Mucosa of descending colon (tissue), 3 donors: ENCODE measurements at regions not wholly inside any gene's neighbourhood (a gene's known extent, or its start where the extent isn't known, plus 50 kb on each side); places are given as distances from the start of the nearest gene placed in this dataset.

ENCODE experiments used
- ATAC-seq: fragments of 200-7000 bp; cut with Tn5 transposase; one replicate; pipeline ENCODE4 v1.9.1; 2020; ENCODE audit warnings: mild to moderate bottlenecking, moderate library complexity
- DNase-seq, 3 donors: peaks; one replicate each; pipeline ENCODE4 v3.0.0-alpha.2; 2020
- H3K36me3 ChIP-seq: fragments of 200-600 bp; one replicate; pipeline ENCODE4 v1.8.0; 2021; ENCODE audit warnings: low read depth, mild to moderate bottlenecking
- H3K4me1 ChIP-seq: fragments of 200-600 bp; one replicate; pipeline ENCODE4 v1.8.0; 2021; ENCODE audit warnings: low read depth, mild to moderate bottlenecking
- H3K4me3 ChIP-seq: fragments of 200-600 bp; one replicate; pipeline ENCODE4 v1.8.0; 2021; ENCODE audit warnings: mild to moderate bottlenecking
- H3K9me3 ChIP-seq: fragments of 200-600 bp; one replicate; pipeline ENCODE4 v1.8.0; 2021; ENCODE audit warnings: mild to moderate bottlenecking
- intact Hi-C, 2 donors: fragments of 100-400 bp; cut with DNase I in 1 of 2; cut with micrococcal nuclease in 1 of 2; formaldehyde crosslinking; loops; one replicate each; pipeline versions ENCODE4 v1.11.0 to v1.11.1; 2022; cut with DNase I, micrococcal nuclease
- TF ChIP-seq, protein P1 (sequence below): fragments of 200-600 bp; IDR thresholded peaks from one replicate; pipeline ENCODE4 v1.8.0; 2022; ENCODE audit warnings: antibody characterized with exemption, mild to moderate bottlenecking
- donor health status: DM: no; HTN: no; CAD: no; lungs with moderate emphysema.
- donor health status: DM: no; HTN: no; CAD: no.
- donor health status: DM: no; HTN: yes; CAD: no.

DNA sequence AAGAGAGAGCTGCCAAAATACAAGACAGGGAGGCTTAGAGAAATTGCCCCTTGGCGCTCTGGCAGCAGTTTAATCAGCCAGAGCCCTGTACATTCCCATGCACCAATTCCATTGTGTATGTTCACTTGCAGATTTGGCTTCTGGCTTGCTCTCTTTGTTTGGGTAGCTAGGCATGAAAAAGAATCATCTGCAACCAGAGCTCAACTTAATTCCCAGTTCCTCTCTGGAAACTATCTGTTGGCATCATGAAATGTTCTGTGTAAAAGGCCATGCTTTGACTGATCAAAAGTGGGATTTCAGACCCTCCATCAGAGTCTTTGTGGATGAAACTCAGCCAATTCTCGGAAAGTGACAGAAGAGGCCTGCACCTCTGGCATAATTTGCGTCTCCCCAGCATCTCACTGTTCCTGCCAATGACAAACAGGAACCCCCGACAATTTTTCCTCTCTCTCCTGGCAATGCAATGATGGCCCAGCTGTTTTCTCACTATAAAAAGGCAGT is 53.8 kb upstream of the RAD23B start:
- DNase-seq (no peak), ATAC-seq (no peak)
- H3K4me1 ChIP-seq, result no peaks in the 10 kb centered on the region
- intact Hi-C loops, result no loop called here
- TF ChIP-seq, protein P1, sequence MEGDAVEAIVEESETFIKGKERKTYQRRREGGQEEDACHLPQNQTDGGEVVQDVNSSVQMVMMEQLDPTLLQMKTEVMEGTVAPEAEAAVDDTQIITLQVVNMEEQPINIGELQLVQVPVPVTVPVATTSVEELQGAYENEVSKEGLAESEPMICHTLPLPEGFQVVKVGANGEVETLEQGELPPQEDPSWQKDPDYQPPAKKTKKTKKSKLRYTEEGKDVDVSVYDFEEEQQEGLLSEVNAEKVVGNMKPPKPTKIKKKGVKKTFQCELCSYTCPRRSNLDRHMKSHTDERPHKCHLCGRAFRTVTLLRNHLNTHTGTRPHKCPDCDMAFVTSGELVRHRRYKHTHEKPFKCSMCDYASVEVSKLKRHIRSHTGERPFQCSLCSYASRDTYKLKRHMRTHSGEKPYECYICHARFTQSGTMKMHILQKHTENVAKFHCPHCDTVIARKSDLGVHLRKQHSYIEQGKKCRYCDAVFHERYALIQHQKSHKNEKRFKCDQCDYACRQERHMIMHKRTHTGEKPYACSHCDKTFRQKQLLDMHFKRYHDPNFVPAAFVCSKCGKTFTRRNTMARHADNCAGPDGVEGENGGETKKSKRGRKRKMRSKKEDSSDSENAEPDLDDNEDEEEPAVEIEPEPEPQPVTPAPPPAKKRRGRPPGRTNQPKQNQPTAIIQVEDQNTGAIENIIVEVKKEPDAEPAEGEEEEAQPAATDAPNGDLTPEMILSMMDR, result no peak
- H3K4me3 ChIP-seq, result no peak overlapping the region
- H3K9me3 ChIP-seq, result no peaks in the 10 kb centered on the region
- H3K36me3 ChIP-seq, result no peaks in the 10 kb centered on the region
